Caco-2 (cell line): ENCODE measurements at regions not wholly inside any gene's neighbourhood (a gene's known extent, or its start where the extent isn't known, plus 50 kb on each side); places are given as distances from the start of the nearest gene placed in this dataset.

Experiments
- BruUV-seq: library from RNA; stranded (reverse); fragments of 400-500 nt; replicated peaks from 2 replicates; lab custom pipeline; 2021; lab: Mats Ljungman, UMichigan
- CTCF ChIA-PET: fragments of 300-600 bp; sonication (Branson Sonifier 250); formaldehyde crosslinking; loops from one replicate; lab custom pipeline; 2022; ENCODE audit warnings: antibody characterized with exemption; lab: Charles Lee
- POLR2A ChIA-PET: fragments of 300-600 bp; sonication (Branson Sonifier 250); formaldehyde crosslinking; loops from one replicate; lab custom pipeline; 2022; ENCODE audit warnings: antibody characterized with exemption; lab: Charles Lee
- DNase-seq, 2 experiments: peaks; one replicate each; pipeline versions ENCODE4 v3.0.0 to v3.0.0-alpha.2; 2020 to 2022
- H3K27me3 ChIP-seq: replicated peaks from 2 replicates; pipeline ENCODE4 v1.6.0; 2011; ENCODE audit warnings: low read length; ENCODE audit not compliant: control insufficient read depth, insufficient read depth
- H3K36me3 ChIP-seq: 2 replicates; pipeline ENCODE4 v1.5.1; 2011; ENCODE audit warnings: low read length; ENCODE audit not compliant: control insufficient read depth, insufficient read depth
- H3K4me1 ChIP-seq: fragments of 250-450 bp; sonication (Bioruptor Pico); 2 replicates; pipeline ENCODE4 v1.5.1; 2020; ENCODE audit warnings: mild to moderate bottlenecking
- H3K4me3 ChIP-seq: 2 replicates; pipeline ENCODE4 v1.5.1; 2011; ENCODE audit warnings: low read depth, mild to moderate bottlenecking, control low read depth, low read length
- H3K9me3 ChIP-seq: fragments of 250-450 bp; sonication (Bioruptor Pico); 2 replicates; pipeline ENCODE4 v1.5.1; 2020; ENCODE audit warnings: mild to moderate bottlenecking, moderate library complexity
- H3K27ac Mint-ChIP-seq: one replicate; pipeline ENCODE4 v1.8.0; 2022; ENCODE audit warnings: mixed read lengths; ENCODE audit not compliant: unreplicated experiment
- H3K27me3 Mint-ChIP-seq: one replicate; pipeline ENCODE4 v1.8.0; 2022; ENCODE audit warnings: mixed read lengths; ENCODE audit not compliant: insufficient read depth, unreplicated experiment
- H3K36me3 Mint-ChIP-seq: one replicate; pipeline ENCODE4 v1.8.0; 2022; ENCODE audit warnings: mild to moderate bottlenecking, mixed read lengths; ENCODE audit not compliant: insufficient read depth, unreplicated experiment
- H3K4me1 Mint-ChIP-seq: one replicate; pipeline ENCODE4 v1.8.0; 2022; ENCODE audit warnings: low read depth, mixed read lengths; ENCODE audit not compliant: unreplicated experiment
- H3K4me3 Mint-ChIP-seq: one replicate; pipeline ENCODE4 v1.8.0; 2022; ENCODE audit warnings: mild to moderate bottlenecking, moderate library complexity, mixed read lengths; ENCODE audit not compliant: unreplicated experiment
- H3K9me3 Mint-ChIP-seq: one replicate; pipeline ENCODE4 v1.8.0; 2022; ENCODE audit warnings: mixed read lengths; ENCODE audit not compliant: unreplicated experiment
- intact Hi-C: fragments of 100-400 bp; cut with micrococcal nuclease; formaldehyde crosslinking; loops from one replicate; pipeline ENCODE4 v1.10.0; 2022; ENCODE audit not compliant: unreplicated experiment
- TF ChIP-seq, protein P1 (sequence below), 2 experiments: fragments of 200-600 bp in 1 of 2; IDR thresholded peaks; 1 replicate in 1 of 2; 2 replicates in 1 of 2; pipeline versions ENCODE4 v1.5.1 to v1.8.0; 2011 to 2022; ENCODE audit warnings: antibody characterized with exemption in 1 of 2, control low read depth in 1 of 2, inconsistent platforms in 1 of 2, low read depth in 1 of 2, low read length in 1 of 2, mild to moderate bottlenecking in 1 of 2, moderate library complexity in 1 of 2; ENCODE audit not compliant: insufficient read depth in 1 of 2, severe bottlenecking in 1 of 2, unreplicated experiment in 1 of 2

DNA sequence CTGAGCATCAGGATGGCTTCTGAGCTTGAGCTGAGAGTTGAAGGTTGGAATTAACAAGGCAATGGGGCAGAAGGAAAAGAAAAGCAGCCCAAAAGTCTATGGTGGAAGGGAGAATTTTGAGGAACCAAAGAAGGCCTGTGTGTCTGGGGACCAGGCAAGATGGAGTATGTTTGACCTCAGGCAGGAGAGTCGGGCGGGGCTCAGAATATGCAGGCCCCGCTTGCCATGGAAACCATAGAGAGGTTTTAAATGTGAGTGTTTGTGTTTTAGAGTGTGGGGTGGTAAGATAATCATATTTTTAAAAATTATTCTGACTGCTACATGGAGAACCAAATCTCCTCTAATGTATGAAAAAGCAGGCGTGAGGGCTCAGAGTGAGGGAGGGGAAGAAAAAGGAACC lies 174.0 kb upstream of the PPP2R2B start:
- H3K36me3 ChIP-seq = no peaks in the 10 kb centered on the region
- Mint-ChIP-seq H3K36me3 (peaks cover 13% of the 10 kb centered on the region), H3K27ac (no peak overlapping the region), H3K4me1 (peaks cover 17% of the 10 kb centered on the region), H3K9me3 (no peaks in the 10 kb centered on the region), H3K4me3 (no peak overlapping the region), H3K27me3 (no peaks in the 10 kb centered on the region)
- H3K9me3 ChIP-seq = no peaks in the 10 kb centered on the region
- ChIA-PET POLR2A (no interaction called here), CTCF (interaction anchor here (1.8 kb wide), 1 partner anchor 136 kb away, joined by 5 read pairs; no protein-coding TSS in a partner anchor)
- DNase-seq = no peak
- no peaks in the 10 kb centered on the region for H3K27me3 ChIP-seq
- TF ChIP-seq, protein P1, sequence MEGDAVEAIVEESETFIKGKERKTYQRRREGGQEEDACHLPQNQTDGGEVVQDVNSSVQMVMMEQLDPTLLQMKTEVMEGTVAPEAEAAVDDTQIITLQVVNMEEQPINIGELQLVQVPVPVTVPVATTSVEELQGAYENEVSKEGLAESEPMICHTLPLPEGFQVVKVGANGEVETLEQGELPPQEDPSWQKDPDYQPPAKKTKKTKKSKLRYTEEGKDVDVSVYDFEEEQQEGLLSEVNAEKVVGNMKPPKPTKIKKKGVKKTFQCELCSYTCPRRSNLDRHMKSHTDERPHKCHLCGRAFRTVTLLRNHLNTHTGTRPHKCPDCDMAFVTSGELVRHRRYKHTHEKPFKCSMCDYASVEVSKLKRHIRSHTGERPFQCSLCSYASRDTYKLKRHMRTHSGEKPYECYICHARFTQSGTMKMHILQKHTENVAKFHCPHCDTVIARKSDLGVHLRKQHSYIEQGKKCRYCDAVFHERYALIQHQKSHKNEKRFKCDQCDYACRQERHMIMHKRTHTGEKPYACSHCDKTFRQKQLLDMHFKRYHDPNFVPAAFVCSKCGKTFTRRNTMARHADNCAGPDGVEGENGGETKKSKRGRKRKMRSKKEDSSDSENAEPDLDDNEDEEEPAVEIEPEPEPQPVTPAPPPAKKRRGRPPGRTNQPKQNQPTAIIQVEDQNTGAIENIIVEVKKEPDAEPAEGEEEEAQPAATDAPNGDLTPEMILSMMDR (IDR thresholded peaks at IDR 0.05; ENCODE audit: insufficient read depth in 1 of 2, low read depth in 1 of 2, low read length in 1 of 2, severe bottlenecking in 1 of 2, unreplicated experiment in 1 of 2) = no peak
- H3K4me1 ChIP-seq = no peaks in the 10 kb centered on the region
- no TSS peak for BruUV-seq
- no peak overlapping the region for H3K4me3 ChIP-seq
- intact Hi-C loops = no loop called here

DNA sequence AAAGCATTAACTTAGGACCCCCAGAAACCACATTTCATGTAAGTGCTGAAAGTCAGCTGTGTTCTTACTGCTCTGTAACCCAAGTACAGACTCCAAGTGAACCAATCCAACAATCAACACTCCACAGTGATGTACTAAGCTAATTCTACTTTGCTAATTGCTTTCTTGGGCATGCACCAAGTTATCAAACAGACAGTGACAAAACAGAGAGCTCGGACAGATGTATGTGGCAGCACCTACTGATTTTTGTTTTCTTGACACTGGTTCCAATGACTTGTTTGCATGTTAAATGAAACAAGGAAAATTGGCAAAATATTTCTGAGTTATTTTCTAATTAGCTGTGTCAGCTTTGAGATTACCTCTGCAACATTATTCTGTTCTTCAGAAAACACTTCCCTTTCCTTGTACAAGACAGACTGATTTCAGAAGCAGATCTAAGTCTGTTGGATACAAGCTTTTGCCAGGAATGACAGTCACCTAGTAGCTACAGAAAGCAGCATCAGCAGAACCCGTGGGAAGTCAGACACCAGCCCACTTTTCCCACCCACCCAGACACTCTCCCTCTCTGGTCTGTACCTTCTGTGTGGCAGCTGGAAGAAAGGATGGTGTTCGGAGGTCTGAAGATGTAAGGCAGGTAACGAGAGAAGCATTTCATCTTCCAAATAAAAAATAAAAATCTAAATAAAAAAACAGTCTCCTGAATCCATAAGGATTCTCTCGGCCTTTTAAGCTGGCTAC lies 176.7 kb upstream of the PPP2R2B start:
- H3K9me3 ChIP-seq = no peaks in the 10 kb centered on the region
- no peak overlapping the region for H3K4me3 ChIP-seq
- Mint-ChIP-seq H3K27me3 (no peaks in the 10 kb centered on the region), H3K36me3 (peaks cover 13% of the 10 kb centered on the region), H3K27ac (no peak overlapping the region), H3K4me3 (no peak overlapping the region), H3K4me1 (no peaks in the 10 kb centered on the region), H3K9me3 (no peaks in the 10 kb centered on the region)
- no peak for DNase-seq
- intact Hi-C loops = no loop called here
- TF ChIP-seq, protein P1 (IDR thresholded peaks at IDR 0.05; ENCODE audit: insufficient read depth in 1 of 2, low read depth in 1 of 2, low read length in 1 of 2, severe bottlenecking in 1 of 2, unreplicated experiment in 1 of 2) = no peak
- CTCF ChIA-PET = interaction anchor here (1.2 kb wide), 1 partner anchor 134 kb away, joined by 3 read pairs; no protein-coding TSS in a partner anchor
- BruUV-seq = no TSS peak
- POLR2A ChIA-PET = no interaction called here
- no peaks in the 10 kb centered on the region for H3K27me3 ChIP-seq
- no peaks in the 10 kb centered on the region for H3K4me1 ChIP-seq
- no peaks in the 10 kb centered on the region for H3K36me3 ChIP-seq

DNA sequence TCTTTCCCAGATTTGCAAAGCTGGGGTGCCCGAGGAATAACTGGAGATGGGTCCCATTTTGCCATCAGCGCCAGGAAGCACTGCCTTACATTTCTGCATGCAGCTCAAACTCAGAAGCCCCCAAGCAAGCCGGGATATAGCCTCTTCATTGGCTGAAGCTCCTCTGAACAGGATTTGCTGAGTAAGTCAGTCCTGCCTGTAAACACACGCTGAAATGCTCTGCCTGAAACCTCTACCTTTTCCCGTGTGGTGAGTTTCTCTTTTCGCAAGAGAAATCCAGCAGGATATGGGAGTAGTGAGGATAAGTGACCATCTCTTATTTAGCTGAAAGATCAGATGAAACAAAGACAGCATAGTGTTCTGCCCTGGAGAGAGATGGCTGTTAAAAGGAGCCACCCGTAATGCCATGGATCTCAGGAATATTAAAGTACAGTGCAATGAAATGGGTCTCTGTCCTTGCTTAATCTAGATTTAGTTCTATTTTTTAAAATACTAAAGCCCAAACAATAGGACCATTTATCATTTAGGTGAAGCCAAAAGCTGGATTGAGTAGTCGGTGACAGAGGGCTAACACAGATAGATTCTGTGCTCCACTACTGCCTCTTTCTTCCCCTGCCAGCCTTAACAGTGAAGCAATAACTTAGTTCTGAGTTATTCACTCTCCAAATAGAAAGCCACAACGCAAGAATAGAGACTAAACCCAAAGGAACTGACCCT lies 177.5 kb upstream of the PPP2R2B start:
- ChIA-PET CTCF (no interaction called here), POLR2A (no interaction called here)
- H3K4me3 Mint-ChIP-seq = no peak overlapping the region
- TF ChIP-seq, protein P1 (IDR thresholded peaks at IDR 0.05; ENCODE audit: insufficient read depth in 1 of 2, low read depth in 1 of 2, low read length in 1 of 2, severe bottlenecking in 1 of 2, unreplicated experiment in 1 of 2) = no peak
- no peak for DNase-seq
- no peaks in the 10 kb centered on the region for H3K9me3 Mint-ChIP-seq
- no peaks in the 10 kb centered on the region for H3K4me1 ChIP-seq
- no peak overlapping the region for H3K4me3 ChIP-seq
- intact Hi-C loops = no loop called here
- no peaks in the 10 kb centered on the region for H3K27me3 ChIP-seq
- BruUV-seq = no TSS peak
- H3K27ac Mint-ChIP-seq = no peak overlapping the region
- H3K36me3 Mint-ChIP-seq = peaks cover 13% of the 10 kb centered on the region
- H3K27me3 Mint-ChIP-seq = no peaks in the 10 kb centered on the region
- H3K9me3 ChIP-seq = no peaks in the 10 kb centered on the region
- H3K4me1 Mint-ChIP-seq = no peaks in the 10 kb centered on the region
- H3K36me3 ChIP-seq = no peaks in the 10 kb centered on the region
